ENCODE measurements at regions not wholly inside any gene's neighbourhood (a gene's known extent, or its start where the extent isn't known, plus 50 kb on each side); places are given as distances from the start of the nearest gene placed in this dataset.

GRCh38 chrX:131789664-131790063 lies 233.4 kb upstream of the STK26 start:
- Histone ChIP-seq H3K27ac (no peak overlapping the region), H3K4me3 (no peak overlapping the region), H3K36me3 (no peaks in the 10 kb centered on the region), H3K27me3 (replicated peaks; ENCODE audit: insufficient read depth) (no peaks in the 10 kb centered on the region), H3K4me1 (ENCODE audit: control insufficient read depth in 1 of 2, low read depth in 2 of 2) (no peaks in the 10 kb centered on the region), H3K9me3 (no peaks in the 10 kb centered on the region)
- TF ChIP-seq, protein P1, sequence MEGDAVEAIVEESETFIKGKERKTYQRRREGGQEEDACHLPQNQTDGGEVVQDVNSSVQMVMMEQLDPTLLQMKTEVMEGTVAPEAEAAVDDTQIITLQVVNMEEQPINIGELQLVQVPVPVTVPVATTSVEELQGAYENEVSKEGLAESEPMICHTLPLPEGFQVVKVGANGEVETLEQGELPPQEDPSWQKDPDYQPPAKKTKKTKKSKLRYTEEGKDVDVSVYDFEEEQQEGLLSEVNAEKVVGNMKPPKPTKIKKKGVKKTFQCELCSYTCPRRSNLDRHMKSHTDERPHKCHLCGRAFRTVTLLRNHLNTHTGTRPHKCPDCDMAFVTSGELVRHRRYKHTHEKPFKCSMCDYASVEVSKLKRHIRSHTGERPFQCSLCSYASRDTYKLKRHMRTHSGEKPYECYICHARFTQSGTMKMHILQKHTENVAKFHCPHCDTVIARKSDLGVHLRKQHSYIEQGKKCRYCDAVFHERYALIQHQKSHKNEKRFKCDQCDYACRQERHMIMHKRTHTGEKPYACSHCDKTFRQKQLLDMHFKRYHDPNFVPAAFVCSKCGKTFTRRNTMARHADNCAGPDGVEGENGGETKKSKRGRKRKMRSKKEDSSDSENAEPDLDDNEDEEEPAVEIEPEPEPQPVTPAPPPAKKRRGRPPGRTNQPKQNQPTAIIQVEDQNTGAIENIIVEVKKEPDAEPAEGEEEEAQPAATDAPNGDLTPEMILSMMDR (IDR thresholded peaks at IDR 0.05), result no peak
- no peak for DNase-seq (ENCODE audit: low spot score)
- no peak for ATAC-seq (ENCODE audit: insufficient number of reproducible peaks, low FRiP score, low read depth)

GRCh38 chrX:131791608-131792355 lies 231.3 kb upstream of the STK26 start:
- H3K27ac ChIP-seq, result no peak overlapping the region
- TF ChIP-seq, protein P1 (IDR thresholded peaks at IDR 0.05), result no peak
- no peaks in the 10 kb centered on the region for H3K27me3 ChIP-seq (replicated peaks; ENCODE audit: insufficient read depth)
- H3K4me3 ChIP-seq, result no peak overlapping the region
- ATAC-seq (ENCODE audit: insufficient number of reproducible peaks, low FRiP score, low read depth) (no peak), DNase-seq (ENCODE audit: low spot score) (no peak)
- H3K9me3 ChIP-seq, result no peaks in the 10 kb centered on the region
- H3K36me3 ChIP-seq, result no peaks in the 10 kb centered on the region
- no peaks in the 10 kb centered on the region for H3K4me1 ChIP-seq (ENCODE audit: control insufficient read depth in 1 of 2, low read depth in 2 of 2)

- DNase-seq (ENCODE audit: low spot score), result no peak
Observed at GRCh38 chrX:131792356-131792749, 230.7 kb upstream of the STK26 start.

DNA sequence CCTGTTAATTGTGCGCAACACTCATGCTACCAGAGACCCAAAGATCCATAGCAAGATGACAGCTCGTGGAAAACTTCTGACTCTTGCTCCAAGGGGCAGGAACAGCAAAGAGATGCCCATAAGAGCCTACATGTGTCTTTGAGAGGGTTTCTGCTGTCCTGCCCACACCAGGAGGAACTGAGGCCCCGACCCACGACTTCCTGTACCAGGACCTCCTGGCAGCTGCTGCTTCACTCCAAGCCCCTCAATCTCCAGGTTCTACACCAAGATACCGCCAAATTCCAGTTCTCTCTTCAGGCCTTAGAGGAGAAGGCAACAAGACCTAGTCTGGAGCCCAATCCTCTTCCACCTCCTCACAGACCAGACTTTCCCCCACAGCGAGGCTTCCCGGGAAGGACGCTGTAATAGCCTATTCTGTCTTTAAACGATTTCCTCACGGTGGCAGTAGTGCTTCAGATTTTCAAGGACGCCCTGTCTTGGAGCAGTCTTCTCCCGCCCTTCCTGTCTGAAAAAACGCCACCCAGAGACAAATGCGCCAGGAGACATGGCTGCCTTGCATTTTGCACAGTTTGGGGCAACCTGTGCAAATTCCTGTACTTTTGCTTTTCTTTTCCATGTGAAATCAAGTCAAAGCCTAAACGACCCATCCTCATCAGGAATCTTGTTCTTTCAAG lies 230.2 kb upstream of the STK26 start:
- no peaks in the 10 kb centered on the region for H3K27me3 ChIP-seq (replicated peaks; ENCODE audit: insufficient read depth)
- no peaks in the 10 kb centered on the region for H3K36me3 ChIP-seq
- H3K4me1 ChIP-seq (ENCODE audit: control insufficient read depth in 1 of 2, low read depth in 2 of 2), result no peaks in the 10 kb centered on the region
- no peak for DNase-seq (ENCODE audit: low spot score)
- no peak overlapping the region for H3K27ac ChIP-seq
- H3K4me3 ChIP-seq, result no peak overlapping the region
- TF ChIP-seq, protein P1 (IDR thresholded peaks at IDR 0.05), result no peak
- no peaks in the 10 kb centered on the region for H3K9me3 ChIP-seq
- ATAC-seq (ENCODE audit: insufficient number of reproducible peaks, low FRiP score, low read depth), result no peak

More at GRCh38 chrX:131792356-131792749, 230.7 kb upstream of the STK26 start:
- Histone ChIP-seq H3K9me3 (no peaks in the 10 kb centered on the region), H3K27me3 (replicated peaks; ENCODE audit: insufficient read depth) (no peaks in the 10 kb centered on the region), H3K27ac (no peak overlapping the region), H3K4me1 (ENCODE audit: control insufficient read depth in 1 of 2, low read depth in 2 of 2) (no peaks in the 10 kb centered on the region), H3K36me3 (no peaks in the 10 kb centered on the region), H3K4me3 (no peak overlapping the region)
- TF ChIP-seq, protein P1 (IDR thresholded peaks at IDR 0.05), result no peak
- no peak for ATAC-seq (ENCODE audit: insufficient number of reproducible peaks, low FRiP score, low read depth)

DNA sequence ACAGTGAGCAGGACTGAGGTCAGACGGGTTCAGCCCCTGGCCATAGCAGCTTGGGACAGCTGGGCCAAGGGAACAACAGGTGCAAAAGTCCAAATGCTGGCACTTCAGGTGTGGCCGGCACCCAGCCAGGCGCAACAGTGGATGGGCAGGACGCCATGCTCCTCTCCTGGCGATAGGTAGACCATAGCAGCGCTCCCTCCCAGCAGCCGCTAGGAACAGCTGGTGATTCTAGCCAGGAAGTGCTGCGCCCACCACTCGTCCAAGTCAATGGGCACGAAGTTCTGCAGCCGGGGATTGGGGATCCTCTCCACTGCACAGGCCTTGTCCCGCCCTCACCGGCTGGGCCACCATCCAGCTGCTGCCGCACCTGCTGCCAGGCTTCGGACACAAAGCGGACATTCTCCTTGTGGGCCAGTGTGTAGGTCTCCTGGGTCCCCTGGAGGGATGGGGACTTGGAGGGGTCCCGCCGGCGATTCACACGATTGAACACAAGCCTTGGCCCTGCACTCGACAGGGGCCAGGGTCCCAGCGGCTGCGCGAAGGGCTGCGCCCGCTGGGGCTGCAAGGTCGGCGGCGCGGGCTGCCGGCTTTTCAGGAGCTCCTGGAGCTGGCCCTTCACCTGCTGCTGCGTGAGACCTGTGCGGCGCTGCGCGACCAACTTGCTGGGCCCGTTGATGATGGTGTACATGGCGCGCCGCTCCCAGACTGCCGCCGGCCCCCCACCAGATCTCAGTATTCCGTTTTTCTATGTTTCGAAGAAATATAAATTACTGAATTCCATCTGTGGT lies 227.5 kb upstream of the STK26 start:
- H3K36me3 ChIP-seq, result no peaks in the 10 kb centered on the region
- no peak overlapping the region for H3K4me3 ChIP-seq
- DNase-seq (ENCODE audit: low spot score), result no peak
- no peaks in the 10 kb centered on the region for H3K9me3 ChIP-seq
- no peaks in the 10 kb centered on the region for H3K4me1 ChIP-seq (ENCODE audit: control insufficient read depth in 1 of 2, low read depth in 2 of 2)
- TF ChIP-seq, protein P1 (IDR thresholded peaks at IDR 0.05), result no peak
- H3K27ac ChIP-seq, result no peak overlapping the region
- no peaks in the 10 kb centered on the region for H3K27me3 ChIP-seq (replicated peaks; ENCODE audit: insufficient read depth)
- ATAC-seq (ENCODE audit: insufficient number of reproducible peaks, low FRiP score, low read depth), result no peak
